ENCODE measurements at regions not wholly inside any gene's neighbourhood (a gene's known extent, or its start where the extent isn't known, plus 50 kb on each side); places are given as distances from the start of the nearest gene placed in this dataset.

GRCh38 chr6:3607171-3607570 is 144.3 kb downstream of the PXDC1 start:
- in situ Hi-C loops (cut with MboI; ENCODE audit: low pct_unique_long_range_greater_than_20kb, low sequenced_read_pairs): no loop called here

GRCh38 chr6:3603340-3604130 is 146.7 kb upstream of the SLC22A23 start:
- no peak for DNase-seq
- in situ Hi-C loops (cut with MboI; ENCODE audit: low pct_unique_long_range_greater_than_20kb, low sequenced_read_pairs): no loop called here

More at GRCh38 chr6:3607171-3607570, 144.3 kb downstream of the PXDC1 start:
- no peak for DNase-seq

GRCh38 chr6:3601570-3601969 is 144.7 kb upstream of the SLC22A23 start:
- no peak for DNase-seq
- in situ Hi-C loops (cut with MboI; ENCODE audit: low pct_unique_long_range_greater_than_20kb, low sequenced_read_pairs): no loop called here

GRCh38 chr6:3597500-3598064 is 140.7 kb upstream of the SLC22A23 start:
- in situ Hi-C loops (cut with MboI; ENCODE audit: low pct_unique_long_range_greater_than_20kb, low sequenced_read_pairs): no loop called here

GRCh38 chr6:3596766-3597165 is 139.9 kb upstream of the SLC22A23 start:
- in situ Hi-C loops (cut with MboI; ENCODE audit: low pct_unique_long_range_greater_than_20kb, low sequenced_read_pairs): no loop called here
- DNase-seq: no peak

More at GRCh38 chr6:3597500-3598064, 140.7 kb upstream of the SLC22A23 start:
- no peak for DNase-seq

- no peak for DNase-seq
- in situ Hi-C loops (cut with MboI; ENCODE audit: low pct_unique_long_range_greater_than_20kb, low sequenced_read_pairs): no loop called here
Measured at GRCh38 chr6:3594201-3594600, 137.4 kb upstream of the SLC22A23 start.

- in situ Hi-C loops (cut with MboI; ENCODE audit: low pct_unique_long_range_greater_than_20kb, low sequenced_read_pairs): no loop called here
- no peak for DNase-seq
Measured at GRCh38 chr6:3593161-3593560, 136.3 kb upstream of the SLC22A23 start.

GRCh38 chr6:3592371-3592941 is 135.6 kb upstream of the SLC22A23 start:
- DNase-seq: no peak
- in situ Hi-C loops (cut with MboI; ENCODE audit: low pct_unique_long_range_greater_than_20kb, low sequenced_read_pairs): no loop called here

GRCh38 chr6:3591970-3592369 is 135.1 kb upstream of the SLC22A23 start:
- no peak for DNase-seq
- in situ Hi-C loops (cut with MboI; ENCODE audit: low pct_unique_long_range_greater_than_20kb, low sequenced_read_pairs): no loop called here

- DNase-seq: no peak
- in situ Hi-C loops (cut with MboI; ENCODE audit: low pct_unique_long_range_greater_than_20kb, low sequenced_read_pairs): no loop called here
Measured at GRCh38 chr6:3587660-3588059, 130.8 kb upstream of the SLC22A23 start.

- DNase-seq: no peak
- in situ Hi-C loops (cut with MboI; ENCODE audit: low pct_unique_long_range_greater_than_20kb, low sequenced_read_pairs): no loop called here
Measured at GRCh38 chr6:3585320-3585935, 128.6 kb upstream of the SLC22A23 start.

- in situ Hi-C loops (cut with MboI; ENCODE audit: low pct_unique_long_range_greater_than_20kb, low sequenced_read_pairs): no loop called here
- no peak for DNase-seq
Measured at GRCh38 chr6:3584606-3585005, 127.8 kb upstream of the SLC22A23 start.

GRCh38 chr6:3581469-3581868 is 124.6 kb upstream of the SLC22A23 start:
- in situ Hi-C loops (cut with MboI; ENCODE audit: low pct_unique_long_range_greater_than_20kb, low sequenced_read_pairs): no loop called here
- no peak for DNase-seq

- DNase-seq: no peak
Measured at GRCh38 chr6:3579652-3580175, 122.9 kb upstream of the SLC22A23 start.

GRCh38 chr6:3578981-3579380 is 122.1 kb upstream of the SLC22A23 start:
- in situ Hi-C loops (cut with MboI; ENCODE audit: low pct_unique_long_range_greater_than_20kb, low sequenced_read_pairs): no loop called here
- no peak for DNase-seq

More at GRCh38 chr6:3579652-3580175, 122.9 kb upstream of the SLC22A23 start:
- in situ Hi-C loops (cut with MboI; ENCODE audit: low pct_unique_long_range_greater_than_20kb, low sequenced_read_pairs): no loop called here

GRCh38 chr6:3577517-3577916 is 120.7 kb upstream of the SLC22A23 start:
- in situ Hi-C loops (cut with MboI; ENCODE audit: low pct_unique_long_range_greater_than_20kb, low sequenced_read_pairs): no loop called here
- DNase-seq: no peak

GRCh38 chr6:3575701-3576100 is 118.9 kb upstream of the SLC22A23 start:
- in situ Hi-C loops (cut with MboI; ENCODE audit: low pct_unique_long_range_greater_than_20kb, low sequenced_read_pairs): no loop called here

GRCh38 chr6:3575166-3575565 is 118.3 kb upstream of the SLC22A23 start:
- DNase-seq: no peak
- in situ Hi-C loops (cut with MboI; ENCODE audit: low pct_unique_long_range_greater_than_20kb, low sequenced_read_pairs): no loop called here

More at GRCh38 chr6:3575701-3576100, 118.9 kb upstream of the SLC22A23 start:
- no peak for DNase-seq

GRCh38 chr6:3573670-3574069 is 116.8 kb upstream of the SLC22A23 start:
- in situ Hi-C loops (cut with MboI; ENCODE audit: low pct_unique_long_range_greater_than_20kb, low sequenced_read_pairs): no loop called here
- DNase-seq: no peak

- in situ Hi-C loops (cut with MboI; ENCODE audit: low pct_unique_long_range_greater_than_20kb, low sequenced_read_pairs): no loop called here
- no peak for DNase-seq
Measured at GRCh38 chr6:3571836-3572235, 115.0 kb upstream of the SLC22A23 start.
